ENCODE measurements at regions not wholly inside any gene's neighbourhood (a gene's known extent, or its start where the extent isn't known, plus 50 kb on each side); places are given as distances from the start of the nearest gene placed in this dataset.

GRCh38 chr3:174710612-174711011 lies 148.5 kb upstream of the NAALADL2 start:
- Histone ChIP-seq H2BK120ac (replicated peaks; ENCODE audit: low read depth, low read length) (no peak overlapping the region), H4K8ac (ENCODE audit: extremely low read depth, insufficient read depth, low read length) (no peak overlapping the region), H2BK15ac (ENCODE audit: low read length) (no peak overlapping the region), H3K4me3 (ENCODE audit: extremely low read depth in 1 of 4, insufficient read depth in 2 of 4, low read depth in 3 of 4, low read length in 4 of 4) (no peak overlapping the region), H3K4ac (replicated peaks; ENCODE audit: insufficient read length, low read depth, low read length) (no peak overlapping the region), H2BK12ac (ENCODE audit: low read depth, low read length) (no peak overlapping the region), H2BK5ac (ENCODE audit: low read depth, low read length) (no peak overlapping the region), H3K56ac (replicated peaks; ENCODE audit: insufficient read length, low read depth, low read length) (no peak overlapping the region), H2AFZ (ENCODE audit: low read length) (no peak overlapping the region), H3K14ac (ENCODE audit: insufficient read length) (no peak overlapping the region), H4K20me1 (replicated peaks in 1 of 2; ENCODE audit: control insufficient read depth in 1 of 2, insufficient read depth in 2 of 2, low read length in 2 of 2) (no peaks in the 10 kb centered on the region), H3K4me2 (ENCODE audit: insufficient read depth in 1 of 2, low read depth in 2 of 2, low read length in 2 of 2) (no peak overlapping the region), H3K36me3 (ENCODE audit: control insufficient read depth in 2 of 4, insufficient read depth in 4 of 4, low read length in 3 of 4) (no peaks in the 10 kb centered on the region), H2BK20ac (ENCODE audit: low read length) (no peak overlapping the region), H4K5ac (ENCODE audit: insufficient read length, low read depth, low read length) (no peak overlapping the region), H3K9ac (replicated peaks in 1 of 4; ENCODE audit: extremely low read depth in 1 of 4, low read depth in 3 of 4, low read length in 3 of 4) (no peak overlapping the region), H2AK5ac (ENCODE audit: low read depth, low read length) (no peak overlapping the region), H3K23me2 (ENCODE audit: low read depth, low read length) (no peaks in the 10 kb centered on the region), H3K27ac (ENCODE audit: low read depth, low read length) (no peak overlapping the region), H4K91ac (replicated peaks; ENCODE audit: insufficient read length, low read length) (no peak overlapping the region), H3K23ac (ENCODE audit: insufficient read length) (no peak overlapping the region), H3K9me3 (ENCODE audit: insufficient read depth in 2 of 2, low read depth in 1 of 2, low read length in 1 of 2) (no peaks in the 10 kb centered on the region), H3K4me1 (replicated peaks in 1 of 4; ENCODE audit: control insufficient read depth in 3 of 4, insufficient read depth in 4 of 4, low read length in 3 of 4) (no peaks in the 10 kb centered on the region), H3K27me3 (replicated peaks in 1 of 4; ENCODE audit: control insufficient read depth in 3 of 4, extremely low read depth in 1 of 4, insufficient read depth in 3 of 4, low read length in 3 of 4) (no peaks in the 10 kb centered on the region), H3K79me1 (ENCODE audit: low read depth, low read length) (no peaks in the 10 kb centered on the region), H3K18ac (ENCODE audit: extremely low read depth, low read length) (no peak overlapping the region), H3K79me2 (ENCODE audit: control insufficient read depth in 1 of 2, insufficient read depth in 2 of 2, low read length in 2 of 2) (no peaks in the 10 kb centered on the region)
- no peak for DNase-seq (ENCODE audit: low read depth in 1 of 2, low spot score in 2 of 2)
- ChIA-PET POLR2A (ENCODE audit: partially characterized antibody) (interaction anchor here (0.7 kb wide), 1 partner anchor 270 kb away, joined by 3 read pairs; no protein-coding TSS in a partner anchor), CTCF (ENCODE audit: partially characterized antibody) (interaction anchor here (1.3 to 1.7 kb wide), 2 partner anchors 21 to 88 kb away, joined by 3 read pairs; no protein-coding TSS in a partner anchor)
- no peak for TF ChIP-seq RFX5 (IDR thresholded peaks at IDR 0.05; ENCODE audit: borderline replicate concordance, low read depth, low read length)
- no peak for TF ChIP-seq SP2 (IDR thresholded peaks at IDR 0.05; ENCODE audit: low read length)
- TF ChIP-seq RBBP5 (IDR thresholded peaks at IDR 0.05; ENCODE audit: borderline replicate concordance, low read depth, low read length), result no peak
- TF ChIP-seq TBP (IDR thresholded peaks at IDR 0.05; ENCODE audit: low read depth, low read length), result no peak
- no peak for TF ChIP-seq KDM4A (IDR thresholded peaks at IDR 0.05; ENCODE audit: low read depth, low read length, severe bottlenecking)
- TF ChIP-seq CTCF (IDR thresholded peaks at IDR 0.05; ENCODE audit: control extremely low read depth in 1 of 3, insufficient read depth in 1 of 3, low read depth in 1 of 3, low read length in 3 of 3), result no peak
- no peak for TF ChIP-seq POLR2AphosphoS5 (IDR thresholded peaks at IDR 0.05; ENCODE audit: low read depth, low read length)
- no peak for TF ChIP-seq SUZ12 (IDR thresholded peaks at IDR 0.05; ENCODE audit: low read length)
- no peak for TF ChIP-seq TCF12 (IDR thresholded peaks at IDR 0.05; ENCODE audit: low read depth, low read length)
- no peak for TF ChIP-seq POLR2A (IDR thresholded peaks at IDR 0.05; ENCODE audit: control extremely low read depth in 1 of 2, low read depth in 2 of 2, low read length in 2 of 2)
- no peak for TF ChIP-seq SIX5 (IDR thresholded peaks at IDR 0.05; ENCODE audit: low read depth, low read length)
- no peak for TF ChIP-seq POU5F1 (IDR thresholded peaks at IDR 0.05; ENCODE audit: low read depth, low read length)
- TF ChIP-seq ZNF274 (IDR thresholded peaks at IDR 0.05; ENCODE audit: borderline replicate concordance, extremely low read depth, low read length), result no peak
- WGBS, 2 experiments (ENCODE audit: extremely low coverage in 1 of 2, insufficient coverage in 1 of 2, insufficient read length in 1 of 2, insufficient replicate concordance in 2 of 2, low coverage in 1 of 2, low lambda C conversion rate in 2 of 2, missing lambda C conversion rate in 1 of 2), result 93% methylated on average over 2 of the region's 2 CpGs; no CpG with 5 or more reads in 1 of the 2 experiments
- no peak for FAIRE-seq
